Thyroid gland (tissue), 4 donors: ENCODE measurements at regions not wholly inside any gene's neighbourhood (a gene's known extent, or its start where the extent isn't known, plus 50 kb on each side); places are given as distances from the start of the nearest gene placed in this dataset.

Experiments used
- POLR2A ChIP-seq, 2 donors: fragments of 450-650 bp; IDR thresholded peaks; one replicate each; pipeline ENCODE4 v1.6.1; 2017; ENCODE audit warnings: antibody characterized with exemption in 2 of 2, mild to moderate bottlenecking in 2 of 2, moderate library complexity in 1 of 2
- TF ChIP-seq, protein P1 (sequence below), 6 experiments: fragments of 200-600 bp in 3 of 6; fragments of 450-650 bp in 3 of 6; sonication (generic) in 3 of 6; IDR thresholded peaks; one replicate each; pipeline ENCODE4 v1.5.1; 2016 to 2019; ENCODE audit warnings: antibody characterized with exemption in 6 of 6, mild to moderate bottlenecking in 2 of 6, inconsistent platforms in 1 of 6, moderate library complexity in 1 of 6

DNA sequence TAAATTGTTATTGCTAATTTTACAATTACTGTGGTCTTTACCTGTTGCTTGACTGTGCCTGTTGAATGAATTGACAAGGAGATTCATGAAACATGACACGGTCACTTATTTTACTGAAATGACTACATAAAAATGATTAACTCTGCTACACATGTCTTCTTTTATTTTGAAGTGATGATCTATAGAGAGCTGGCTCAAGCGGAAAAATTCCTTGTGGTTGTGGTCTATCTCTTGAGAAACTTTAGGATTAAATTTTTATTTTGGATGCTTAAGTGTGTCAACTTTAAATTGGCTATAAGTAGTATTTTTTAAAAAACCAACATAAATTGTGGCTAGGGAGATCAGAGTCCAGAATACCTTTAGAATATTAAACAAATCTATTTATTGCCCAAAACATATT, 131.8 kb upstream of the PITX2 start:
- no peak for TF ChIP-seq POLR2A (IDR thresholded peaks at IDR 0.05)
- TF ChIP-seq, protein P1, sequence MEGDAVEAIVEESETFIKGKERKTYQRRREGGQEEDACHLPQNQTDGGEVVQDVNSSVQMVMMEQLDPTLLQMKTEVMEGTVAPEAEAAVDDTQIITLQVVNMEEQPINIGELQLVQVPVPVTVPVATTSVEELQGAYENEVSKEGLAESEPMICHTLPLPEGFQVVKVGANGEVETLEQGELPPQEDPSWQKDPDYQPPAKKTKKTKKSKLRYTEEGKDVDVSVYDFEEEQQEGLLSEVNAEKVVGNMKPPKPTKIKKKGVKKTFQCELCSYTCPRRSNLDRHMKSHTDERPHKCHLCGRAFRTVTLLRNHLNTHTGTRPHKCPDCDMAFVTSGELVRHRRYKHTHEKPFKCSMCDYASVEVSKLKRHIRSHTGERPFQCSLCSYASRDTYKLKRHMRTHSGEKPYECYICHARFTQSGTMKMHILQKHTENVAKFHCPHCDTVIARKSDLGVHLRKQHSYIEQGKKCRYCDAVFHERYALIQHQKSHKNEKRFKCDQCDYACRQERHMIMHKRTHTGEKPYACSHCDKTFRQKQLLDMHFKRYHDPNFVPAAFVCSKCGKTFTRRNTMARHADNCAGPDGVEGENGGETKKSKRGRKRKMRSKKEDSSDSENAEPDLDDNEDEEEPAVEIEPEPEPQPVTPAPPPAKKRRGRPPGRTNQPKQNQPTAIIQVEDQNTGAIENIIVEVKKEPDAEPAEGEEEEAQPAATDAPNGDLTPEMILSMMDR (IDR thresholded peaks at IDR 0.05), result no peak
